HG03097 (cell line): ENCODE measurements at regions not wholly inside any gene's neighbourhood (a gene's known extent, or its start where the extent isn't known, plus 50 kb on each side); places are given as distances from the start of the nearest gene placed in this dataset.
"Not testable (repeated sequence)": the region's sequence is repeated elsewhere in the genome, so short reads cannot be mapped to it uniquely, and the experiment has no call there.

Source experiments
- ATAC-seq: cut with Tn5 transposase; IDR thresholded peaks from one replicate; pipeline ENCODE4 v1.9.1; 2021; ENCODE audit not compliant: unreplicated experiment, low FRiP score

- no peak for ATAC-seq
These were observed 416.4 kb downstream of the BRD1 start for GRCh38 chr22:49411236-49411635.

DNA sequence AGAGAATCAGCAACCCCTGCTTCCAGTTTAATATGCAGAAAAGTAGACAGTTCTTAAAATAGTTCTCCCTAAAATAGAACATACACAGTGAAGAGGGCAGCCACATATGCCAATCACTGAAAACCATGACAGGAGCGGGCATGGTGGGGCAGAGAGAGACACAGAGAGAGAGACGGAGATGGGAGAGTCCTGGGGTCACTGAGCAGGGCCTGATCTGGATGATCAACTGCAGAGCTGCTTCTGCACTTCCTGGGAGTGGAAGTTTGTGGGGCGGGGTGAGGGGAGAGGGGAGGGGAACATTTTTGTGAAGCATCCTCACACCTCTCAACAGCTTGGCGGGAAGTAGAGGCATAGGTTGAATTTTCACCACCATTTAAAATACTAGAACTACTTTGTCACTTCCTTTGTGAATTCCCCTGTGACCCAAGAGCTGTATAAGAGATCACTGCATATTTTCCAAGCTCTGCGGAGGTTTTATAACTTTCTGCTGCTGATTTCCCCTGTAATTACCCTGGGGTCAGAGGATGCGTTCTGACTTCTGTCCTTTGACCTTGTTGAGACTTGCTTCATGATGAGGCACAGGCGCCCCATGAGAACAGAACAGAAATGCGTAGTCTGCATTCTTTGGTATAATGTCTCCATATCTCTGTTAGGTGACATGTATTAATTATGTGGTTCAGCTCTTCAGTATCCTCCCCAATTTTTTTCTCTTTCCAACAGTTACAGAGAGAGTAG is 419.4 kb downstream of the BRD1 start:
- no peak for ATAC-seq

DNA sequence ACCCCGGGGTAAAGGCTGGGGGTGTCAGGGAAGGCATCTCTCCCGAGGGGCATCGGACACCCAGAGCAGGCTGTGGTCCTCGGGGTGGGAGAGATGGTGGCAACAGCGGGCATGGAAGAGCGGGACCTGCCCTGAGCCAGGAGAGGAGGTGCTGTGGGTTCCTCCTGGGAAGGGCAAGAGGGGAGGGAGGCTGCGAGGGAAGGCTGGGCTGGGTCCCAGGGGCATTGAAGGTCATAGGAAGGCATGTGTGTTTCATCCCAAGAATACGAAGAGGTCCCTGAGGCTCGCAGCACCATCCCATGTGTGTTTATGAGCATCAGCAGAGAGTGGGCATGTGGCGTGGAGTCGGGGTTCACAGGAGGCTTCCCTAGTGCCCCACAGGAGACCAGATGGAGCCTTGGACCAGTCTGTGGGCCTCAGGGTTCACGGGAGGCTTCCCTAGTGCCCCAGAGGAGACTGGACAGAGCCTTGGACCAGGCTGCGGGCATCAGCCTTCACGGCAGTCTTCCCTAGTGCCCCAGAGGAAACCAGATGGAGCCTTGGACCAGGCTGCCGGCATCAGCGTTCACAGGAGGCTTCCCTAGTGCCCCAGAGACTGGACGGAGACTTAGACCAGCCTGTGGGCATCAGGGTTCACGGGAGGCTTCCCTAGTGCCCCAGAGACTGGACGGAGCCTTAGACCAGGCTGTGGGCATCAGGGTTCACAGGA is 420.6 kb downstream of the BRD1 start:
- no peak for ATAC-seq

GRCh38 chr22:49406047-49406650 is 421.5 kb downstream of the BRD1 start:
- no peak for ATAC-seq

DNA sequence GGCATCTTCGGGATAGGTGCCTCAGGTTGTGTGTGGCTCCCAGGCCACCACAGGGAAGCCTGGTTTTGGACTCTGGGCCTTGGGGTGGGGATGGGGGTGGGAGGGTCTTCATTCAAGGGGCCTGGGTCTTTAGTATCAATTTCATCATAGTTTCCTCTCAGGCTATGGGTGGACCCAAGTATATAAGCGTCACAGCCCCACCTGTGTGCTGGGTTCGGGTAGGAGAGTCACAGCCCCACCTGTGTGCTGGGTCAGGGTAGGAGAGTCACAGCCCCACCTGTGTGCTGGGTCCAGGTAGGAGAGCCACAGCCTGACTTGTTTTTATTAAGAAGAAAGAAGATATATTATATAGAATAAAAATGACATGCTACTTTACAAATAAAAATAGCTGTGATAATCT is 422.1 kb downstream of the BRD1 start:
- ATAC-seq = no peak

- ATAC-seq = no peak
These were observed 423.0 kb downstream of the BRD1 start for GRCh38 chr22:49404576-49405241.

GRCh38 chr22:49404020-49404419 is 423.7 kb downstream of the BRD1 start:
- ATAC-seq = no peak

DNA sequence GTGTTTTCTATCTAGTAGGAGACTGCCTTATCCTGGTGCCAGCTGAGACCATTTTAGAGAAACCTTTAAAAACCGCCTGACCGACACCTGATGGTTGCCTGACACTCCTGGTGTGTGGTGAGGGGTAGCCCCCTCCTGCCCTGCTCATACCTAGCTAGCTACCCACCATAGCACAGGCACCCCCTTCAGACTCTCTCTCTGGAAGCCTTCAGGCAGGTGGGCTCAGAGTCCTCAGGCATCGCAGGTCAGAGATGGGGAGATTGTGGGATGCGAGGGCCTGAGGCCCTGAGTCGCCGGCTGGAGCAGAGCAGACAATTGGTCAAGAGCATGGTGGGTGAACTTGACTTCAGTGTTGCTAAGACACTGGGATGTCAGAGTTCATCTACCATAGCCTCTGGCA is 424.6 kb downstream of the BRD1 start:
- no peak for ATAC-seq

DNA sequence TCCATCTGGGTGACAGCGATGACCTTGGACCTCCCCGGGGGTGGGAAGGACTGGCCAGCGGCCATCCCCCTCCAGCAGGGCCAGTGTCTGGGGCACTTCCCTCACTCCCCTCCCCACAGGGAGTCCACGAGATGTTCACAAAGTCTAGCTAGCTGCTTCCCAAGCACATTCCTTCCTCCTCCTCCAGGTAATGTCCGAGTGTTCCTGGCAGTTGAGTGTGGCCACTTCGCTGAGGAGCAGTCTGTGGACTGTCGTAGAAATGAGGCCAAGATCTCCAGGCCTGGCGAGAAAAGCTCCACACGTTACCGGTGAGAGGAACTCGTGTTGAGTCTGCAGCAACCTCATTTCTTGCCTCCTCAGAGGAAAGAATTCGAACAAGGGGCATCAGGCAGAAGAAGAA is 425.5 kb downstream of the BRD1 start:
- ATAC-seq = no peak

DNA sequence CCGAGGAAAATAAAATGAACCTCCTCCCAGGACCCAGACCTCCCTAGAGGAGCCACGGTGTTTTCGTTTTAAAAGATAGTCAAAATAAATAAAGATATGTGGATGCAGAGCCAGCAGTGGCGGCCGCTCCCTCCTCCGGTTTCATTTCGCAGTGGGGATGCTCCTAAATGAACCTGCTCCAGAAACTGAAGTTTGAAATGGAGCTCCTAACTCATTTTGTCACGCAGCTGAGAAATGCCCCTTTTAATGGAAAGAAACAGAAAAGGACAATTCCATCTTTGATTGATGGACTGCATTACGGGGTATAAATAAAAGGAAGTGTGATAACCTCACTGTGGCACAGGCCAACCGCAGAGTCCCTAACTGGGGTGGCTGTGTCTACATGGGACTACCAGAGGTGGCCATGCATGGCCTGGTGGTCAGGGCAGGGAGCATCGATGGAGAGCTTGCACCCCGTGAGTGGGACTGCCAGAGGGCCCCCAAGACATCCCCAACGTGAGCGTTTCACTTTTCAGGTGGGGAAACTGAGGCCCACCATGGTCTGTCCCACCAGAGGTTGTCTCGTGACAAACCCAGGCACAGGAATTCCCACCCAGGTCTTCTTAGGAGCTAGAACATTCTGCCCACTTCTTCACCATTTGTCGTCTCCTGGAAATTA is 426.6 kb downstream of the BRD1 start:
- no peak for ATAC-seq

DNA sequence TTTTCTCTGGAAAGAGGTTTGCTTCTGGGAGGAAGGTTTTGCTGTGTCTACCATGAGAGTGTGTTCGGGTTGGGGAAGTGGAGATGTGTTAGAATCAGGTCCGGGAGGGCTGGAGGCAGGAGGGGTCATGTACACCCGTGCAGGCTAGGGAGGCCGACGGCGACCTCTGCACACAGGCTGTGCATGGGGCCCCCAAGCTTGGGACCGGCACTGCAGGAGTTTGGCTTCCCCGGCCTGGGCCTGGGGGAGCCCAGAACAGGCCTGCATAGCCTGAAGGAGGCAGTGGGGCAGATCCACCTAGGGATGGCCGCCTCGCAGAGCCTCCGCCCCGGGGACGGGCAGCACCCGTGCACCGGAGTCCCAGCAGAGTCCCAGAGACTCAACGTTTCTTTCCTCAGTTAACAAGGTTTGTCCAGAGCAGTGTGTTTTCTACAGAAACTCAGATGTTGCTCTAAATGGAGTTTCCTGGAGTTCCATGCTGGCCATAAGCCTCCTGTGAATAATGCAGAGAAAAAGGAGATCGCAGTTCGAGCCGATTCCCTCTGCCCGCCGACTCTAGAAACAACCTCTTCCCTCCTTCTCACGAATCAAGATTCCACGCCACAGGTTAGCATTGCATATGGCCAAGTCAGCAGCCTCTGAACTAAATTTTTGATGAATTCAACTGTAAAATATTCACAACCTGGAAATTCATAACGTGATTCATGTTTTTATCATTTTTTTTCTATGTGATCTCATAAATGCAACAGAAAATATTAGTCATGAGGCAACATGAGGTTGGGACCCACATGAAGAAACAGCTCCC is 427.3 kb downstream of the BRD1 start:
- no peak for ATAC-seq

DNA sequence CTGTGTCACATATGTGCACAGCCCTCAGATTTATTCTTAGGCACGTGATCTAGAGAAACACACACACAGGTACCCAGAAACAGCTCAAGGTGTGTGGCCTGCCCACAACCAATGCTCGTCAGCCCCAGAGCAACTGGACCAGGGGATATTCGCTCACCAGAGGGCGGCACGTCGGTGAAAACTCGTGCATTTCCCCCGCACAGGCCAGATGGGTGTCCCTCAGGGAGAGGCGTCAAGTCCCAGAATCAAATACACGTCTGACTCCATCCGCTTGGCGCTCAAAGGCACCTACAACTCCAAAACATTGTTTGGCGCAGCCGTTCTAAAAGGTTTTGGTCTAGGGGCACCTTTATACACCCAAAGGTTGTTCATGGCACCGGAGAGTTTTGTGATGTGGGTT is 429.0 kb downstream of the BRD1 start:
- no peak for ATAC-seq

- no peak for ATAC-seq
These were observed 429.6 kb downstream of the BRD1 start for GRCh38 chr22:49398115-49398514.

DNA sequence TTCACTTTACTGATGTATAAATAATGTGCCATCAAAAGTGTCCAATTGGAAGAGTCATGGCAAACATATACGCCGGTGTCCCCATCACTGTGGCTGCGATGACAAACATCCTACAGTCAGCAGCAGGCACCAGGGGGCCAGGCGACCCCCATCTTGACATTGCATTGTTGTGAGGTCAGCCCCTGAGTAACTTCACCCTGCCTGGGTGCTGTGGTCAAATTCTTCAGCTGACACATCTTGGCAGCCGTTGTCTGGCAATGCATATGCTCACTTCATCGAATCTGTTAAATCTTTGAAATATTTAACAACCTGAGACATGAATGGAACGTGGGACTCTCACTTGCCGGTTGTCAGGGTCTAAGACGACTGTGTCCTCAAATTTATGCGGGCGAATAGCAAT is 430.9 kb downstream of the BRD1 start:
- no peak for ATAC-seq

- no peak for ATAC-seq
These were observed 432.1 kb downstream of the BRD1 start for GRCh38 chr22:49395617-49396016.

DNA sequence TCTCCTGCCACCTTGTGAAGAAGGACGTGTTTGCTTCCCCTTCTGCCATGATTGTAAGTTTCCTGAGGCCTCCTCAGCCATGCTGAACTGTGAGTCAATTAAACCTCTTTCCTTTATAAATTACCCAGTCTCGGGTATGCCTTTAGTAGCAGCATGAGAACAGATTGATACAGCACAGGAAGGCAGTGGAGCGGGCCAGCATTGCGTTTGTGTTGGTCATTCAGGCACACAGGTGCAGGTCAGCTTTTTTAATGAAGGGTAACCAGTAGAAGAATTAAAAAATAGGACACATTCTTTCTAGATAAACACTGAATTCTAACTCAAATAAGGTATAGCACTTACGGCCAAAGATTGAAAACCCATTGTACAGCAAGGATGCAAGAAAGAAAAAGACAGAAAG is 432.6 kb downstream of the BRD1 start:
- ATAC-seq = not testable (repeated sequence)

- ATAC-seq = no peak
These were observed 433.4 kb downstream of the BRD1 start for GRCh38 chr22:49394116-49394785.

DNA sequence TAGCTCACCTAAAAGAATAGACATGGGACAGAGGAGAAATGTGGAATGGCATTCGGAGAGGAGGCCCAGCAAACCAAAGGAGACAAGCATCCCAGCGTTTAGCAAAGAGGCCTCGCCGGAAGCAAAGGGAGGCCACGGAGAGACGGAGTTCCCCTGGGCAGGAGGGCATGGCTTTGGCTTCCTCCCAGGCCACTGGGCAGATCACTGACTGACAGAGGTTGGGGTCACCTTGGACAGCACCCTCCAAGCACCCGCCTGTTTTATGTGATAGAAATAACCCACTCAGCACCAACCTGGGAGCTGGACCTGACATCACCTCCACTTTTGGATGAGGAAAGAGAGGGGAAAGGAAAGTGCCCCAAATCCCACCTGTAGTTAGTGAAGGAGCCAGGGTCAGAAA is 434.1 kb downstream of the BRD1 start:
- no peak for ATAC-seq

- ATAC-seq = no peak
These were observed 434.7 kb downstream of the BRD1 start for GRCh38 chr22:49392841-49393510.
